GM19452 (cell line): ENCODE measurements at regions not wholly inside any gene's neighbourhood (a gene's known extent, or its start where the extent isn't known, plus 50 kb on each side); places are given as distances from the start of the nearest gene placed in this dataset.
A peak's percentile ranks its signal among the peaks of the same experiment; 100 is the strongest.
"Not testable (repeated sequence)": the region's sequence is repeated elsewhere in the genome, so short reads cannot be mapped to it uniquely, and the experiment has no call there.

Source experiments
- ATAC-seq: cut with Tn5 transposase; IDR thresholded peaks from one replicate; pipeline ENCODE4 v1.9.1; 2021; ENCODE audit not compliant: unreplicated experiment

DNA sequence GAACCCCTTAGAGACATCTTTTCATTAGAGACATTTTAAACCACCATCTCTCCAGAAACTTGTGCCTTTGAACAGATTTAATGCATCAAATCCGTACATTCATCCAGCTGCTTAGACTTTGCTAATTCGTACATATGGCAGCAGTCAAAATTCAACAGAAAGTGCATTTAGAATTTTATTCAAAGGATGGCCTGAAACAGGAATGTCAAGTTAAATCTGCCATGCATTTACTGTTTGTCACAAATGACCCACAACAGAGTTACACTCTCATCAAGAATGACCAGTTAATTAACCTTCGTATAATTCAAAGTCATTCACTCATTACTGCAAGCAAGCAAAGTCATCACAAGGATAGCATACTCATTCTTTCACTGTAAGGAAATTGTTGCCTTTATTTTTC lies 284.3 kb downstream of the SLC7A11 start:
- ATAC-seq = no peak

DNA sequence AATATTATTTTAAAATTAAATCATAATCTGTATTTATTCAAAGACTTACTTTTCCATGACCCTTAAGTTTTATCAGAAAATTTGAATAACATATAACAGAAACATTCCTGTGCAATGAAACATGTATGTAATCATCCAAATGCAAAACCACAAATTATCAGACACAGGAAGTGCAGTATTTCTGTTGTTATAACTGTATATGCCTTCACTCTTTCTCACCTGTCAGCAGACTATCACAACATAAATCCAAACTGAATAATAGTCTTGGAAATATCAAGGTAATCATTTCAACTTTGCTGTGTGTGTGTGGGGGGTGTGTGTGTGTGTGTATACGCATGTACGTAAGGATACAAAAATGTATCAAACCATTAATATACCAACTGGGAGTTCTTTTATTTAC lies 285.9 kb downstream of the SLC7A11 start:
- ATAC-seq = no peak

DNA sequence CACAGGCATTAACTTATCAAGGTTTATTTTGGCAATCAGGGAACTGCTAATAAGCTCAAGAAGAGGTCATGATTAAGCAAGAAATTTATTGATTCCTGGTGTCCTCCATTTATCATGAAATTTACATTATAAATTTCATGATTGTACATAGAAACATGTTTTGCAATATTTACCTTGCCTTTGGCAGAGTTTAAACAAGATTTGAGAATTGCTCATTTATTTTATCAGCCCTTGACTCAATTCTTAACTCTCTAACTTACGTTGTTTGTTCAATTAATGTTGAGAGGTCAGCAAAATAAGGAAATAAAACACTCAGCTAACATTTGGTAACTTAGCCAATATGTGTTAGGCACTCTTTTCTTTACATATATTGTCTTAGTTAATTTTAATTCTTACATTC lies 286.6 kb downstream of the SLC7A11 start:
- no peak for ATAC-seq

DNA sequence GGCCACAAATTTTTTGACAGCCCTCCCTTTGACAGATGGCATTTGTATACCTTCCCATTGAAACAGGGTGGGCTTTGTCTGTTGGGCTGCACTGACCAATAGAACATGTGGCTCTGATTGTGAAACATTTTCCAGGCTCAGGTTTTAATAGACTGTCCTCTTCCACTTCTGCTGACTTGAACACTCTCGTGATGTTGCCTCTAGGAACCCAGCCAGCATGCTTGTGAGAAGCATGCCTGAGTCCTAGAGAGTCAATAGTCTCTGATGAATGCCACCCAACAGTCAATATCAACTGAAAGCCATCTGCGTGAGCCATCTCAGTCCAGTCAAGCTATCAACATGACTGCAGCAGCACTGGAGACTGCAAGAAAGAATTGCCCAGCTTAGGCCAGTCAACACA lies 290.0 kb downstream of the SLC7A11 start:
- no peak for ATAC-seq

DNA sequence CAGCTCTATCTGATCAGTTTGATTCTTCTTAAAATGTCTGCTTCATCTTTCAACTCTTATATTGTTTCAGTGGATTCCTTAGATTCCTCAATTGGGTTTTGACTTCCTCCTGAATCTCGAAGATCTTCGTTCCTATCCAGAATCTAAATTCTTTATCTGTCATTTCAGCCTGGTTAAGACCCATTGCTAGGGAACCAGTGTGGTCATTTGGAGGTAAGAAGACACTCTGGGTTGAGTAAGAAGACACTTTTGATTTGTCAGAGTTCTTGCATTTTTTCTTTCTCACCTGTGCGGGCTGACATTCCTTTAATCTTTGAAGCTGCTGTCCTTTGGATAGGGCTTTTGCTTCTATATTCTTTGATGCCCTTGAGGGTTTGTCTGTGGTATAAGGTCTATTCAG lies 291.9 kb downstream of the SLC7A11 start:
- no peak for ATAC-seq

DNA sequence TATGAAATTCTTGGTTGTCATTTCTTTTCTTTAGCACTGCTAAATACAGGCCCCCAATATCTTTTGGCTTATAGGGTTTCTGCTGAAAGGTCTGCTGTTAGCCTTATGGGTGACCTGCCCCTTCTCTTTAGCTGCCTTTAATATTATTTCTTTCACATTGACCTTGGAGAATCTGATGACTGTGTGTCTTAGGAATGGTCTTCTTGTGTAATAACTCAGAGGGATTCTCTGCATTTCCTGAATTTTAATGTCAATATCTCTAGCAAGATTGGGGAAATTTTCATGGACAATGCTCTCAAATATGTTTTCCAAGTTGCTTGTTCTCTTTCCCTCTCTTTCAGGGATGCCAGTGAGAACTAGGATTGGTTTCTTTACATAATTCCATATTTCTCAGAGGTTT lies 292.4 kb downstream of the SLC7A11 start:
- no peak for ATAC-seq

DNA sequence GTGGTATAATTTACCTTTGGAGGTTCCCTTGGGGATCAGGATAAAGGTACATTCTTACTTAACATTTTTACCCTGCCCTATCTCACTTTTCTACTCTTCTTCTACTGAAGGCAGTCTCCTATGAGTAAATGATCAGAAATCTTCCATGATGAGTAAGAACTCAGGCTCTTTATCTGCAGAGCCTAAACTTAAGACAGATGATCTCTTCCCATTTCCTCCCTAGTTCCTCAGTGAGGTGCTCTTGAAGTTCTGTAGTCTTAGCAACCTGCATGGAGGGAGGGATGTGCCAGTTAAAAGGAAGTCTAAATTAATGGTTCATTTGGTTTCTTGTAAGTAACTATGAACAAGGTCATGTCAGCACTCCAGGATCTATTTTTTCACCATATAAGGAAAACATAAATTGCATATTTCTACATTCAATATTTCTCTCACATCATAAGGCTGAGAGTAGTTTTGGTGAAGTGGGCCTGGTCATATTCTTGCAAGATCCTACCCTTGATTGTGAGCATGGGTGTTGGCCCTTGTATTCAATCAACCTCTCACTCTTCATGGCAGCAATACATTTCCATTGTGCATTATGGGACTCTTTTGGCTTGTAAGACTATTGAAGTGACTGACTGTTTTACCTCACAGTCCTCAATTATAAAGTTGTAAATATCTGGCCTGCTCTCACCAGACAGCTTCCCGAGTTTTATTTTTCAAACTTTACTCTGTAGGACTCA lies 295.5 kb downstream of the SLC7A11 start:
- no peak for ATAC-seq

DNA sequence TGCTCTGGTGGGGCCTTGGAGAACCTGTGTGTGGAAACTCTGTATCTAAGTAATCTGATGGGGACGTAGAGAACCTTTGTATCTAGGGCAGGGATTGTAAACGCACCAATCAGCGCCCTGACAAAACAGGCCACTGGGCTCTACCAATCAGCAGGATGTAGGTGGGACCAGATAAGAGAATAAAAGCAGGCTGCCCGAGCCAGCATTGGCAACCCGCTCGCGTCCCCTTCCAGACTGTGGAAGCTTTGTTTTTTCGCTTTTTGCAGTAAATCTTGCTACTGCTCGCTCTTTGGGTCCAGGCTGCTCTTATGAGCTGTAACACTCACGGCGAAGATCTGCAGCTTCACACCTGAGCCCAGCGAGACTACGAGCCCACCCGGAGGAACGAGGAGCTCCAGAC lies 299.3 kb downstream of the SLC7A11 start:
- not testable (repeated sequence) for ATAC-seq

DNA sequence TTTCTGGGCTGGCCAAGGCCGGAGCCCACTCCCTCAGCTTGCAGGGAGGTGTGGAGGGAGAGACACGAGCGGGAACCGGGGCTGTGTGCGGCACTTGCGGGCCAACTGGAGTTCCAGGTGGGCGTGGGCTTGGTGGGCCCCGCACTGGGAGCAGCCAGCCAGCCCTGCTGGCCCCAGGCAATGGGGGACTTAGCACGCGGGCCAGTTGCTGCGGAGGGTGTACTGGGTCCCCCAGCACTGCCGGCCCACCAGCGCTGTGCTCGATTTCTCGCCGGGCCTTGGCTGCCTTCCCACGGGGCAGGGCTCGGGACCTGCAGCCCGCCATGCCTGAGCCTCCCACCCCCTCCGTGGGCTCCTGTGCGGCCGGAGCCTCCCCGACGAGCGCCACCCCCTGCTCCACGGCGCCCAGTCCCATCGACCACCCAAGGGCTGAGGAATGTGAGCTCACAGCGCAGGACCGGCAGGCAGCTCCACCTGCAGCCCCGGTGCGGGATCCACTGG lies 300.1 kb downstream of the SLC7A11 start:
- ATAC-seq = not testable (repeated sequence)

DNA sequence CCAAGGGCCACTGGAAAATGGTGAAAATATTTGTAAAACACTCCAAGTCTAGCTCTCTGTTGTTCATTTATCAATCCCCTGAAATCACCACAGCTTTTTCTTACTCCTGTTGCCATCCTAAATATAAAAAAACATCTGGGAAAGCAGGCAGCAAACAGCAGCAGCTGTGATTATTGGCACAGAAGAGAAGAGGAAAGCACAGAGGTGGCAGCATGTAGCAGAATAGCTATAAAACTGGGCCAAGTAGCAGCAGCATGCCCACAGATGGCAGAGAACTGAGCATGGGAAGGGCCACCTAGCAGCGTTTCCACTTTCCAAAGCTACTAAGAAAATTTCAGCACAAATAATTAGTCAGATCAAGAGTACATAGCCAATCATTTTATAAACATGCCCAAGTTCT lies 307.2 kb downstream of the SLC7A11 start:
- no peak for ATAC-seq

DNA sequence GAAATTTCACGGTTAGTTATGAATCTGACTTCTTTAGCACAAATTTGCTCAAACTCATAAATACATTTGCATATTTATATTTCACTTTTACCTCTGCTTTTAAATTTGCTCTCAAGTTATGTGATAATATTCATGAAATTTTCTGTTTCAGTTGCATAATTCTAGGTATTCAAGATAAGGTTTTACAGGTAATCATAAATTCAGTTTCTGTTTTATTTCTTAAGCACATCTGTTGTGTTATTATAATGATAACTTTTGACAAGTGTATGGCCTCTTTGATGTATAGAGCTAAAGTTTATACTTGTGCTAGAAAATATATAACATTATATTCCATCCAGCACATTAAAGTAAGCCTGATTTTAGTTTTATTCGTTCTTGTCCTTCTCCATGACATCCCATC lies 308.1 kb downstream of the SLC7A11 start:
- no peak for ATAC-seq

DNA sequence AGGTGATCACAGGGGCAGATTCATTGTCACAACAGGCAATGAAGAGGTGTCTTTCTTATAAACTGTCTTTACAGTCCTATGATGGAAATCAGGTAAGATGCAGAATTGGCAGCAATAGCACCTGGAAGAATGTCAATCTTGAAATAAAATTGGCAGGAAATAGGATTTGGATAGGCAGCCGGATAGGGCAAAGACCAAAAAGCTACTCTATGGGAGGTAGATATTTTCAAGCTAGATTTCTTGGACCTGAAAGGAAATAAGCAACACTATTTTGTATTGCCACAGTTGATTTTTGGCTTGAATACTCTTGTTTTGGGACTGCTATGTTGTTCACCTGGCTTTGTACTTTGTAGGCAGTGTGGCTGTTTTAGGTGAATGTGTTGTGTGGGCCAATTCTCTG lies 314.2 kb downstream of the SLC7A11 start:
- no peak for ATAC-seq

DNA sequence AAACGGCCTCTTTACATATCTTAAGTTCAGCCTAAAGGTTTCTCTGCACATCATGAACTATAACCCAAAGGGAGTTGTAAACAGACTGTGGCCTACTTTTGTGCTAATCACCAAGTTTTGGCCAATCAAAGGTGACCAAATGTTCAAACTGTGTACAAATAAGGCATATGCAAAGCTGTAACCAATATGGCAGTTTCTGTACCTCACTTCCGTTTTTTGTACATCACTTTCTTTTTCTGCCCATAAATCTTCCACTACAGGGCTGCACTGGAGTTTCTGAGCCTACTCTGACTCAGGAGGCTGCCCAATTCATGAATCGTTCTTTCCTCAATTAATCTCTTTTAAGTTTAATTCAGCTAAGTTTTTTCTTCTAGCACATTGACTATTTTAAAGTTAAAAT lies 318.7 kb downstream of the SLC7A11 start:
- peak; percentile 69 for ATAC-seq

DNA sequence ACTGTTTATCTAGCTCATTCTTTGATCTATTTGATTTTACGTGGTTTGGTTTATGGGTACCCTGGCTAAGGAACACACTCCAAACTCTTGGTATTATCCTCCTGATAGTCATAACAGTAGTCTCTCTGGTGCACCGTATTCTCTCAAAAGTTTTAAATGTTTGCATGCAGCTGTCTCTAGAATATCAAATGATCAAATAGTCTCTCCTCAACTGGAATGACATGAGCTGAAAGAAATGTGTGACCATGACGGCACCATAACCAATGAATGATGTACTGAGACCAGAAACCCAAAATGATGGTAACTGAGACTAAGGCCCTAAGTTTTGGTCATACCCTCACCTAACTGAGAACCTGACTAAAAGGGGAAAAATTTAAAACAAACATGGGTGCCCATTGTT lies 319.4 kb downstream of the SLC7A11 start:
- ATAC-seq = no peak

DNA sequence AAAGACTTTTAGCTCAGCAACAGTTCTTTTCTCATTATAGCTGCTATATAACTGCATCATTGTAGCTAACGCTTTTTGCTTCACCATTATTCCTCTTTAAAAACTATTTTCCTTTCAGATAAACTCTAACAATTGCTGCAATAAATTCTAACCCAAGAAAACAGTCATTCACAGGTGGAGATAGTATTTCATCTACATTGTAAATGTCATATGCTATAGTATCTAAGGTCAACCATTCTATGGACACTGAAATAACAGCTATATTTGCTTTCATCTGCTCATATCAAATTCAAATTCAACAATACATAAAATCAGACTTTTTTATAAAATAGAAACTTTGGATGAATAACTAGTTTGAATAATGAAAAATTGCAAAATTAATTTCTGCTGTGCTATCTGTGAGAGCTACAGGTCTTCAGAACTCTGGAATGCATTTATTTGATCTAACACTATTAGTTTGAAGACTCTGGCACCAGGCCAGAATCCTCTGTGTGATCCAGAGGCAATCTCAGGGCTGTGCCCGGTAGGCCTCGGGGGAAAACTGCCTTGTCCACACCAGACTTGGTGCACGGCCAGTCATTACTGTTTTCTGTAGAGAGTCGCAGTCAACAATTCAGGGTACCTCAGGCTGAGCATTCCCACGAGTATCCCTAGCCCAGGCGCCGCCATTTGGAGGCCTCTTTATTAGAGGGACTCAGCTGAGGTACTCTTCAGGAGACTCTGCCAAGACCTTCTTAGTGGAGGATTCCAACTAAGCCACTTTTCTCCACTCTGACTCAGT lies 332.4 kb downstream of the SLC7A11 start:
- ATAC-seq = no peak

DNA sequence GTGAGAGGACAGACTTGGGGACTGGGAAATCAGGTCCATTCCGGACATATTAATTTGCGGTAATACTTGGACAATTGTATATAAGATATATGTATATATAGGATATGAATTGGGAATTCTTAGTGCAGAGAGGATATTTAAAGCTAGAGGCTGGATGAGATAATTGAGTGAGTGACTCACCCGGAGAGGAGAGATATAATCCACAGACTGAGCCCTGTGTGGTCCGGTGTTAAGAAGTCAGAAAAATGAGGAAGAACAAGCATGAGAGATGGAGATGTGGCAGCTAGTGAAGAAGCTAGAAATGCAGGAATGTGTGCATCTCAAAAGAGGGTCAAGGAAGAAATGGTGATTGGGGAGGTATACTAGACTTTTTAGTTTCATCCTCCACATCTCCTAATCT lies 336.2 kb downstream of the SLC7A11 start:
- no peak for ATAC-seq

DNA sequence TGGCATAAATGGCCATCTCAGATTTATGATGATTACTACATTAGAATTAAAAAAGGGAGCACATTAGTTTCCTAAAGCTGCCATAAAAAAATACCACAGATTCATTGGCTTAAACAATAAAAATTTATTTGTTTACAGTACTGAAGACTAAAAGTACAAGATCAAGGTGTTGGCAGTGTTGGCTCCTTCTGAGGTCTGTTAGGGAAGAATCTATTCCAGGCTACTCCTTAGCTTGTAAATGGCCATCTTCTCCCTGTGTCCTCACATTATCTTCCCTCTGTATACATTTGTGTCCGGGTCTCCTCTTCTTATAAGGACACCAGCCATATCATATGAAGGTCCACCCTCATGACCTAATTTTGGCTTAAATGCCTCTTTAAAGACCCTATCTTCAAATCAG lies 341.0 kb downstream of the SLC7A11 start:
- ATAC-seq = no peak

DNA sequence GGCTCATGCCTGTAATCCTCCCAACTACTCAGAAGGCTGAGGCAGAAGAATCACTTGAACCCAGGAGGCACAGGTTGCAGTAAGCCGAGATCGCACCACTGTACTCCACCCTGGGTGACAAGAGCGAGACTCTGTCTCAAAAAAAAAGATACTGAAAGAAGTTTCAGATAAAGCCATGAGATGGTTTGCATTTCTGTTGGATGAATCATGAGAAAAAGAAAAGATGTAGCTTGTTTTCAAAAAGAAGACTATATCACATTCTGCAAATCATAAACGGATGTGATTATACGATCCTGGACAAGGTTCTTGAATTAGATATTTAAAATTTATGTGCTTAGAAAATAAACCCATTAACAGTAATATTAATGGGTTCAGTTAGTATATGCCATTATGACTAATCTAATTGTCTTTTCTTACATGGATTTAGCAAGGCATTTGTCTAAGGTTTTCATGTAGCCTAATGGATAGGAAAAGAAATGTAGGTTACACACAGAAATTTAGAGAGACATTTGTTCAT lies 345.9 kb downstream of the SLC7A11 start:
- ATAC-seq = no peak

DNA sequence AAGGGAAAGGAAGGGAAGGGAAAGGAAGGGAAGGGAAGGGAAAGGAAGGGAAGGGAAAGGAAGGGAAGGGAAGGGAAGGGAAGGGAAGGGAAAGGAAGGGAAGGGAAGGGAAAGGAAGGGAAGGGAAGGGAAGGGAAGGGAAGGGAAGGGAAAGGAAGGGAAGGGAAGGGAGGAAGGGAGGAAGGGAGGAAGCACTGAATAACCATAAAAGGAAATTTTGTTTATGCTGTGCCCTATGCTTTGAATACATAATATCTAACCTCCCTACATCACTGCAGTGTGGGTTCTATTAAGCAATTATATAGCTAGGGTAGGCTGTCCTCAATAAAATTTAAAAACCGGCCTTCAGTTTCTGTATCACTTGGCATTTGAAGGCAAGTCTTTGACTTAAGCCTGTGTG lies 346.6 kb downstream of the SLC7A11 start:
- not testable (repeated sequence) for ATAC-seq

DNA sequence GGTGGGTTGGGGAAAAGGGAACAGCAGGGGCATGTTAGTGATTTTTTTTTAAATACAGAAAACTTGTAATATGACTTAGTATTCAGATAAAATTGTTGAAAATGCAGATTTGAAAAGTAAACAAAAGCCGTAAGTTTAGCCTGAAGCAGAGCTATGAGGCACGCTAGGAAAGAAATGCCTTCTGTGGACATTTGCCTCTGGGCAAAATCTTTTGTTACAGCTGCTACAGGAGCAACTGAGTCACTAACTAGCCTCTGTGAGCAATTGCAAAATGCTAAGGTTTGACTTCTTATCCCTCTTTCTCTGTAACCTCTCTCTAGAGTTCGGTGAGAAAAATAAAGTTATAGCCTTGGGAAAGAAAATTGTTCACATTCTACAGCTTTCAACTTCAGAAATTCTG lies 350.0 kb downstream of the SLC7A11 start:
- ATAC-seq = no peak

DNA sequence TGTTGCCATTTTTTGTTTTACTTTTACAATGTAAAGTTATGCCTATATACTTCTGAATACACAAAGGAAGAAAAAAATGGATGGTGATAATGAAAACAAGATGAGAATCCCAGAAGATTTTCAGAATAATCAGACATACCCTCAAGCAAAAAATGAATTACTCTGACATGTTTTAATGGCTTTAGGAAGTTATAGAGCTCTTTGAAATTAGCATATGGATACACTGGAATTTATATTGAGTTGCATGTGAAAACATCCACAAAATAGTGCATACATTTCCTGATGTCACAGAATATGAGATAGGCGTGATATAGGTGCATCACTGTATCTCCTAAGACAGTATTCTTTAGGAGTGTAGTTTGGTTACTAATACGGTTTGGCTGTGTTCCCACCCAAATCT lies 351.3 kb downstream of the SLC7A11 start:
- no peak for ATAC-seq

DNA sequence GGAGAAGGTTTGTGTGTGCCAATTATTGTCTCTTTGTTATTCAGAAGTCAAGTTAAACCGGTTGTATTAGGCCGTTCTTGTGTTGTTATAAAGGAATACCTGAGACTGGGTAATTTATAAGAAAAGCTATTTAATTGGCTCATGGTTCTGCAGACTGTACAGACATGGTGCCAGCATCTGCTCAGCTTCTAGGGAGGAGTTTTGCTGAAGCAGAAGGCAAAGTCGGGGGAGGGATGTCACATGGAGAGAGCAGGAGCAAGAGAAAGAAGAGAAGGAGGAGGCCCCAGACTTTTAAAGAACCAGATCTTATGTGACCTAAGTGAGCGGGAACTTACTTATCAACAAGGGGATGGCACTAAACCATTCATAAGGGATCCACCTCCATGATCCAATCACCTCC lies 349.3 kb upstream of the PCDH18 start:
- no peak for ATAC-seq
